ENCODE measurements at regions not wholly inside any gene's neighbourhood (a gene's known extent, or its start where the extent isn't known, plus 50 kb on each side); places are given as distances from the start of the nearest gene placed in this dataset.

GRCh38 chr1:221923929-221924598 lies 182.2 kb upstream of the DUSP10 start:
- Histone ChIP-seq H4K5ac (ENCODE audit: insufficient read length, low read depth, low read length) (no peak overlapping the region), H2BK5ac (ENCODE audit: low read depth, low read length) (peak overlapping the region; percentile 29; the same call in 1 of the 2 replicates), H3K4me3 (ENCODE audit: extremely low read depth in 1 of 4, insufficient read depth in 2 of 4, low read depth in 3 of 4, low read length in 4 of 4) (no peak overlapping the region), H3K9me3 (ENCODE audit: insufficient read depth in 2 of 2, low read depth in 1 of 2, low read length in 1 of 2) (no peaks in the 10 kb centered on the region), H3K79me1 (ENCODE audit: low read depth, low read length) (no peaks in the 10 kb centered on the region), H3K56ac (replicated peaks; ENCODE audit: insufficient read length, low read depth, low read length) (no peak overlapping the region), H3K79me2 (ENCODE audit: control insufficient read depth in 1 of 2, insufficient read depth in 2 of 2, low read length in 2 of 2) (no peaks in the 10 kb centered on the region), H3K4me1 (replicated peaks in 1 of 4; ENCODE audit: control insufficient read depth in 3 of 4, insufficient read depth in 4 of 4, low read length in 3 of 4) (no peaks in the 10 kb centered on the region), H2AK5ac (ENCODE audit: low read depth, low read length) (no peak overlapping the region), H2BK20ac (ENCODE audit: low read length) (peak overlapping the region; percentile 76; the same call in 1 of the 2 replicates), H4K8ac (ENCODE audit: extremely low read depth, insufficient read depth, low read length) (no peak overlapping the region), H3K23ac (ENCODE audit: insufficient read length) (no peak overlapping the region), H2AFZ (ENCODE audit: low read length) (peak overlapping the region; percentile 77; the same call in 1 of the 2 replicates), H3K9ac (replicated peaks in 1 of 4; ENCODE audit: extremely low read depth in 1 of 4, low read depth in 3 of 4, low read length in 3 of 4) (no peak overlapping the region), H3K14ac (ENCODE audit: insufficient read length) (no peak overlapping the region), H3K4me2 (ENCODE audit: insufficient read depth in 1 of 2, low read depth in 2 of 2, low read length in 2 of 2) (no peak overlapping the region), H3K4ac (replicated peaks; ENCODE audit: insufficient read length, low read depth, low read length) (no peak overlapping the region), H3K27ac (ENCODE audit: low read depth, low read length) (no peak overlapping the region), H3K18ac (ENCODE audit: extremely low read depth, low read length) (no peak overlapping the region), H3K27me3 (replicated peaks in 1 of 4; ENCODE audit: control insufficient read depth in 3 of 4, extremely low read depth in 1 of 4, insufficient read depth in 3 of 4, low read length in 3 of 4) (no peaks in the 10 kb centered on the region), H2BK12ac (ENCODE audit: low read depth, low read length) (0 out of 2 replicates have a peak overlapping the region, but pooled peaks have one; percentile 22), H4K91ac (replicated peaks; ENCODE audit: insufficient read length, low read length) (no peak overlapping the region), H3K23me2 (ENCODE audit: low read depth, low read length) (no peaks in the 10 kb centered on the region), H4K20me1 (replicated peaks in 1 of 2; ENCODE audit: control insufficient read depth in 1 of 2, insufficient read depth in 2 of 2, low read length in 2 of 2) (no peaks in the 10 kb centered on the region), H2BK15ac (ENCODE audit: low read length) (no peak overlapping the region; the same call in 1 of the 2 replicates), H3K36me3 (ENCODE audit: control insufficient read depth in 2 of 4, insufficient read depth in 4 of 4, low read length in 3 of 4) (no peaks in the 10 kb centered on the region), H2BK120ac (replicated peaks; ENCODE audit: low read depth, low read length) (no peak overlapping the region)
- FAIRE-seq, result no peak
- WGBS, 2 experiments (ENCODE audit: extremely low coverage in 1 of 2, insufficient coverage in 1 of 2, insufficient read length in 1 of 2, insufficient replicate concordance in 2 of 2, low coverage in 1 of 2, low lambda C conversion rate in 2 of 2, missing lambda C conversion rate in 1 of 2), result 88% methylated on average over 8 of the region's 8 CpGs; no CpG with 5 or more reads in 1 of the 2 experiments
- ChIA-PET POLR2A (ENCODE audit: partially characterized antibody) (no interaction called here), CTCF (ENCODE audit: partially characterized antibody) (no interaction called here)
- DNase-seq (ENCODE audit: low read depth in 1 of 2, low spot score in 2 of 2), result no peak
- TF ChIP-seq POLR2A (IDR thresholded peaks at IDR 0.05; ENCODE audit: control extremely low read depth in 1 of 2, low read depth in 2 of 2, low read length in 2 of 2), result no peak

All from H1 (cell line).